DMS 273 treated with DMSO at 0.1 percent for 48 hours (cell line): ENCODE measurements at regions not wholly inside any gene's neighbourhood (a gene's known extent, or its start where the extent isn't known, plus 50 kb on each side); places are given as distances from the start of the nearest gene placed in this dataset.
"Not testable (repeated sequence)": the region's sequence is repeated elsewhere in the genome, so short reads cannot be mapped to it uniquely, and the experiment has no call there.

Experiments used
- DNase-seq: peaks from one replicate; lab custom pipeline; 2025; lab: John Stamatoyannopoulos, UW

GRCh38 chr2:239648607-239649006 lies 247.8 kb upstream of the HDAC4 start:
- peak; percentile 76 for DNase-seq

- no peak for DNase-seq
These were observed 246.4 kb upstream of the HDAC4 start for GRCh38 chr2:239647052-239647819.

- DNase-seq: no peak
These were observed 245.4 kb upstream of the HDAC4 start for GRCh38 chr2:239646184-239646583.

- not testable (repeated sequence) for DNase-seq
These were observed 243.8 kb upstream of the HDAC4 start for GRCh38 chr2:239644594-239644993.

- no peak for DNase-seq
These were observed 243.2 kb upstream of the HDAC4 start for GRCh38 chr2:239644011-239644410.

- DNase-seq: no peak
These were observed 241.7 kb upstream of the HDAC4 start for GRCh38 chr2:239642406-239643004.

- DNase-seq: not testable (repeated sequence)
These were observed 241.1 kb upstream of the HDAC4 start for GRCh38 chr2:239641904-239642303.

GRCh38 chr2:239640676-239641578 lies 240.1 kb upstream of the HDAC4 start:
- DNase-seq: no peak

GRCh38 chr2:239640210-239640609 lies 239.4 kb upstream of the HDAC4 start:
- DNase-seq: no peak

GRCh38 chr2:239639421-239640185 lies 238.8 kb upstream of the HDAC4 start:
- DNase-seq: no peak

GRCh38 chr2:239638376-239638775 lies 237.6 kb upstream of the HDAC4 start:
- DNase-seq: no peak

- DNase-seq: no peak
These were observed 236.0 kb upstream of the HDAC4 start for GRCh38 chr2:239636808-239637207.

- DNase-seq: no peak
These were observed 233.9 kb upstream of the HDAC4 start for GRCh38 chr2:239634769-239635168.

- no peak for DNase-seq
These were observed 229.9 kb upstream of the HDAC4 start for GRCh38 chr2:239630618-239631286.

GRCh38 chr2:239629926-239630617 lies 229.3 kb upstream of the HDAC4 start:
- no peak for DNase-seq

- no peak for DNase-seq
These were observed 226.3 kb upstream of the HDAC4 start for GRCh38 chr2:239626961-239627592.

- no peak for DNase-seq
These were observed 225.3 kb upstream of the HDAC4 start for GRCh38 chr2:239625971-239626734.

- no peak for DNase-seq
These were observed 224.5 kb upstream of the HDAC4 start for GRCh38 chr2:239625156-239625845.

- DNase-seq: no peak
These were observed 220.8 kb upstream of the HDAC4 start for GRCh38 chr2:239621611-239622010.
